GM08714 (cell line): ENCODE measurements at regions not wholly inside any gene's neighbourhood (a gene's known extent, or its start where the extent isn't known, plus 50 kb on each side); places are given as distances from the start of the nearest gene placed in this dataset.

Experiments
- H3K4me3 ChIP-seq: fragments of 200-500 bp; sonication (Bioruptor generic); 2 replicates; pipeline ENCODE4 v1.5.1; 2014; ENCODE audit warnings: mild to moderate bottlenecking, low read length, inconsistent platforms
- ZNF274 ChIP-seq: IDR thresholded peaks from 2 replicates; pipeline ENCODE4 v1.6.1; 2012; ENCODE audit warnings: mild to moderate bottlenecking, low read depth, low read length

DNA sequence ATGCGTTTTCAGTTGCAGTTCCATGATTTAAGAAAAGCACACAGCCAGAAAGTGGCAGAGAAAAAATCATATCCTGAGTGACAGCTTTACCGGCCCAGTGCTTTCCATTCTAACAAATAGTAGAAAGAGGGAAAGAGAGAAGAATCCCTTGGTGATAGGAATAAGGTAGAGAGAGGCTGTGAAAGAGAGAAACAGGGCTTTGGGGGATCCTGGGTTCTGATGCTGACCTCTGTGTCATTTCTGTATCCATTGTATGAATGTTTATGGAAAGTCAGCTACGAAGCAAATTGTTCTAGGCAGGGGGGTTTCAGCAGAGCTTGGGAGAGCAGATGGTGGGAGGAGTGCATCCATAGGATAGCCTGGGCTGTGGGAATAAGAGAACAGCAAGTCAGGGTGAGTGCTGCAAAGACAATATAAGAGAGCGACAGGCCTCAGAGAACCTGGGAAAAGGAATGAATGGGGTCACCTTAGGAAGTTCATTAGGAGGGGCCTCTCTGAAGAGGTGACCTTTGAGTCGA lies 203.4 kb upstream of the TNP1 start:
- H3K4me3 ChIP-seq: no peak overlapping the region
- no peak for TF ChIP-seq ZNF274

GRCh38 chr2:217062768-217063167 lies 202.9 kb upstream of the TNP1 start:
- H3K4me3 ChIP-seq: no peak overlapping the region
- TF ChIP-seq ZNF274: no peak

GRCh38 chr2:217061916-217062505 lies 202.1 kb upstream of the TNP1 start:
- no peak overlapping the region for H3K4me3 ChIP-seq
- no peak for TF ChIP-seq ZNF274

DNA sequence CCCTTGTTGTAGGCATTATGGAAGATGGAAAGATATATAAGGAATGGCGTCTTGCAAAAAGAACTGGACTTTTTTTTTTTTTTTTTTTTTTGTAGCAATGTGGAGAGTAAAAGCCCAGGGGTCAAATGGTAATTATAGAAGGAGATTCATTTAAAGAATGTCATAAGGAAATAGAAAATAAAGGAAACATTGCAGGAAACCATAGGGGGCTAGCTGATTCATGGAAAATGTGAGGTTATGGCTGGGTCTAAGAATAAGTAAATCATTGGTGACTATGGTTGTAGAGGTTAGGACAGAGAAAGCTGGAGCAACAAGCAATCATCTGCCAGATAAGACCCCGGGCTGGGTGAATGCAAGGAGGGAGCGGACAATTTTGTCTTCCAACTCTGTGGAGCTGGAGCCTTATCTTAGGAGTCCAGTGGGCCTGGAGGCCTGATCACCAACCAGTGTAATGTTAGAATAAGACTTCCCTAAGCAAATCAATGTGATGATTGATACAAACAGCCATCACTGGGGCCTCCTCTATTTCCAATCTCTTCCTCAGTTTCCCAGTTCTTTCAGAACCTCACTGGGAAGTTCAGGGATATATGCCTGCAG lies 201.2 kb upstream of the TNP1 start:
- no peak for TF ChIP-seq ZNF274
- H3K4me3 ChIP-seq: no peak overlapping the region

DNA sequence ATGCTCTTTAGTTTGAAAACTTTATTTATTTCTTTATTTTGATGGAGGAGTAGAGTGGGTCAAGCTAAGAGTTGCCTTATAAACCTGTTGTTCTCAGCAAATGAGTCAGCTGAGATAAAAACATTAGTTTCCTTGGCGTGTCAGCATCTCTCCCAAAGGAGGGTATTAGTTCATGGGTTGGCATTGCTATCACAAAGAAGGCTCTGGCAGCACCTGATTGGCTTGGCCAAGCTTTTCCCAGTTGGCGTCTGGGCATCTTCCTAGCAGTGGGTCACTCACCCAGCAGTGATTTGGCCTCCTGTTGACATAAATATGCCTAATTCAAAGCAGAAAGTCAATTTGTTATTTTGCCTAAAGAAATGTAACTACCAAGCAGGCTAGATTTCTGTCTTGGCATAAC lies 200.7 kb upstream of the TNP1 start:
- TF ChIP-seq ZNF274: no peak
- H3K4me3 ChIP-seq: no peak overlapping the region

GRCh38 chr2:217058791-217059755 lies 199.2 kb upstream of the TNP1 start:
- no peak overlapping the region for H3K4me3 ChIP-seq
- no peak for TF ChIP-seq ZNF274

- TF ChIP-seq ZNF274: no peak
- H3K4me3 ChIP-seq: no peak overlapping the region
Measured at GRCh38 chr2:217057773-217058172, 197.9 kb upstream of the TNP1 start.

- no peak overlapping the region for H3K4me3 ChIP-seq
- TF ChIP-seq ZNF274: no peak
Measured at GRCh38 chr2:217055624-217056023, 195.8 kb upstream of the TNP1 start.

GRCh38 chr2:217054791-217055190 lies 194.9 kb upstream of the TNP1 start:
- no peak for TF ChIP-seq ZNF274

GRCh38 chr2:217052856-217053577 lies 193.2 kb upstream of the TNP1 start:
- TF ChIP-seq ZNF274: no peak
- no peak overlapping the region for H3K4me3 ChIP-seq

More at GRCh38 chr2:217054791-217055190, 194.9 kb upstream of the TNP1 start:
- H3K4me3 ChIP-seq: no peak overlapping the region

DNA sequence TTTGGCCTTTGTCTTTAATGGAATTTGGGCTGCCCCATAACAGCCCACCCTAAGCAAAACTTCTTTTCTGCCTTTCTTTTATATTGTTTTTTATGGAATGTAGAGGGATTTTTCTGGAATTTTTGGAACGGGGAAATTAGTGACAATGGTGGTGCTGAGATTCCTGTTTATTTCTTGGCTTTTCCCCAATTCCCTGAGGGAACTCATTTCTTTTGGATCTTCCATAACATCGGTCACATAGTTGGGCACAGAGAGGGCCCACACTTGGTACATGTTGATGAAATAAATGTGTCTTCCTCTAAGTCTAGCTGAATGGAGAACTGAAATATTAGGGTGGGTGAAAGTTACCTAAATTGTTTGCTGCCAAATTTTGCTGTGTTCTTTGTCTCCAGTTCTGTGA lies 191.6 kb upstream of the TNP1 start:
- no peak overlapping the region for H3K4me3 ChIP-seq
- no peak for TF ChIP-seq ZNF274

DNA sequence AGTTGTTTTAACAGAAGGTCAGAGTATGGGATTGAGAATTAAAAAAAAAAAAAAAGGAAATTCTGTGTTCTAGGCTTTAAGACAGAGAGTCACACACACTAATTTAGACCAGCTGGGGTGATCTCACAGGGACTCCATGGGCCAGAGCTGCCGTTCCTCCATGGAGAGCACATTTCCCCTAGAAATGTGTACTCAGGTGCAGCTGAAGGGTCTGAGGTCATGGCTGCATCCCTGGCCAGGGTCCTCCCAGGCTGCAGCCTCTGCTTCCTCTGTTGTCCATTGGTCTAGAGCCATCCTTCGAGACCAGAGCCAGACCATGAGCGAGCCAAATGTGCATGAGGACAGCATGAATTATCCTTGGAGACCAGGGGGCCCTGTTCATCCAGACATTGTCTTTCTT lies 190.1 kb upstream of the TNP1 start:
- no peak overlapping the region for H3K4me3 ChIP-seq
- TF ChIP-seq ZNF274: no peak

- no peak for TF ChIP-seq ZNF274
- no peak overlapping the region for H3K4me3 ChIP-seq
Measured at GRCh38 chr2:217049422-217049821, 189.6 kb upstream of the TNP1 start.

DNA sequence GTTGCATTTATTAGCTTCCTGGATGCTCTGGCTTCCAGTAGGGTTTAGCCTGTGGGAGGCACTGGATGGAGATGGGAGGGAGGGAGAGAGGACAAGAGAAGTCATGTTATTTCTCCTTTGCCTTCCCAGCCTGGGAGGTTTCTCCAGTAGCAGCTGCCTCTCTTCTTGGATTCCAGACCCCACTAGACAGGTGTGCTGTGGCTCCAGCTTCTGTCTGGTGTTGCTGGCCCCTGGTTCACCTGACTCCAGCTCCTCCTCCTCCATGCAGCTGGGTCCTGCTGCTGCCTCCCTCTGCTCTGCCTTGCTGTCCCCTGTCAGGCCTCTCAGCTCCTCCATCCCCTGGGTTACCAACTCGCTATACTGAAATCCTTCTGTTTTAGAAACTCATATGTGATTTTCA lies 188.9 kb upstream of the TNP1 start:
- no peak overlapping the region for H3K4me3 ChIP-seq
- TF ChIP-seq ZNF274: no peak
